ENCODE measurements at regions not wholly inside any gene's neighbourhood (a gene's known extent, or its start where the extent isn't known, plus 50 kb on each side); places are given as distances from the start of the nearest gene placed in this dataset.

DNA sequence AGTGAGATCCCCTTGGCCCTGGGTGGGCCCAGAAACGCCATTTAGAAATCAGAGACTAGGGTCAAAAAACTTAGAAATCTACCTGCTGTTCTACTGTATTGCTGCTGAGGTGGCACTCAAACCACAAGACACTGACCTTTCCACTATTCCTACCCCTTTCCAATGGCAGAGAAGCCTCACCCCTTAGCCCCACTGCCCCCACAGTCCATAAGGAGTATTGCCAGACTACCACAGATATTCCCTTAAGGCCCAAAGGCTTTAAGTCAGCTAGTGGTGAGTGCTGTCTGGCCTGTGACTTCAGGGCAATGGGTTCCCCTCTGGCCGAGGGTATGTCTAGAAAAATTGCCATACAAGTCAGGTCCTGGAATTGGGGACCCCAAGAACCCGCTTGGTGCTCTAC, 656.1 kb downstream of the COL12A1 start:
- H3K9ac ChIP-seq (ENCODE audit: insufficient read depth in 1 of 2, low read depth in 2 of 2, low read length in 2 of 2) = no peak overlapping the region
- H3K4me2 ChIP-seq (ENCODE audit: insufficient read depth, low read length) = no peak overlapping the region
- intact Hi-C loops (cut with micrococcal nuclease) = no loop called here
- H3K27me3 ChIP-seq (ENCODE audit: control insufficient read depth in 2 of 2, insufficient read depth in 2 of 2, low read length in 2 of 2) = no peaks in the 10 kb centered on the region
- ATAC-seq (no peak), FAIRE-seq (no peak), DNase-seq (ENCODE audit: extremely low read depth in 1 of 4, low spot score in 3 of 4) (no peak)
- no peaks in the 10 kb centered on the region for H4K20me1 ChIP-seq (replicated peaks; ENCODE audit: control insufficient read depth, insufficient read depth, low read length)
- no TSS peak for BruUV-seq (replicated peaks)
- no peak overlapping the region for H3K27ac ChIP-seq (ENCODE audit: extremely low read depth, low read depth, low read length)
- in situ Hi-C loops (cut with MboI) = no loop called here
- TF ChIP-seq ATF7 (IDR thresholded peaks at IDR 0.05) = no peak
- TF ChIP-seq SMAD4 (CRISPR knock-in tag; conservative IDR thresholded peaks at IDR 0.05) = no peak
- 0% methylated on average over 3 of the region's 3 CpGs for WGBS (ENCODE audit: insufficient coverage, low coverage, missing lambda C conversion rate)
- no peaks in the 10 kb centered on the region for H3K4me1 ChIP-seq (replicated peaks in 1 of 2; ENCODE audit: control insufficient read depth in 2 of 2, insufficient read depth in 2 of 2, low read length in 2 of 2)
- POLR2A ChIA-PET = interaction anchor here (1.2 kb wide), 1 partner anchor 12 kb away, joined by 3 read pairs; no protein-coding TSS in a partner anchor
- no peaks in the 10 kb centered on the region for H3K9me1 ChIP-seq (ENCODE audit: control insufficient read depth, insufficient read depth, low read length)
- H3K9me3 ChIP-seq (replicated peaks; ENCODE audit: control insufficient read depth, insufficient read depth, low read depth, low read length) = no peaks in the 10 kb centered on the region
- H3K79me2 ChIP-seq (ENCODE audit: control insufficient read depth, insufficient read depth, low read length) = no peaks in the 10 kb centered on the region
- no peak overlapping the region for H3K4me3 ChIP-seq
- no peak overlapping the region for H2AFZ ChIP-seq (ENCODE audit: low read depth, low read length)
- no peaks in the 10 kb centered on the region for H3K36me3 ChIP-seq (ENCODE audit: control insufficient read depth, insufficient read depth, low read length)
- CTCF ChIA-PET (ENCODE audit: low intra/inter-chr PET ratio) = no interaction called here

- Histone ChIP-seq H3K9ac (ENCODE audit: insufficient read depth in 1 of 2, low read depth in 2 of 2, low read length in 2 of 2) (no peak overlapping the region), H3K4me3 (no peak overlapping the region), H3K9me1 (ENCODE audit: control insufficient read depth, insufficient read depth, low read length) (no peaks in the 10 kb centered on the region), H3K27me3 (ENCODE audit: control insufficient read depth in 2 of 2, insufficient read depth in 2 of 2, low read length in 2 of 2) (no peaks in the 10 kb centered on the region), H2AFZ (ENCODE audit: low read depth, low read length) (no peak overlapping the region), H3K27ac (ENCODE audit: extremely low read depth, low read depth, low read length) (no peak overlapping the region), H4K20me1 (replicated peaks; ENCODE audit: control insufficient read depth, insufficient read depth, low read length) (no peaks in the 10 kb centered on the region), H3K4me1 (replicated peaks in 1 of 2; ENCODE audit: control insufficient read depth in 2 of 2, insufficient read depth in 2 of 2, low read length in 2 of 2) (no peaks in the 10 kb centered on the region), H3K9me3 (replicated peaks; ENCODE audit: control insufficient read depth, insufficient read depth, low read depth, low read length) (no peaks in the 10 kb centered on the region), H3K79me2 (ENCODE audit: control insufficient read depth, insufficient read depth, low read length) (no peaks in the 10 kb centered on the region), H3K4me2 (ENCODE audit: insufficient read depth, low read length) (no peak overlapping the region), H3K36me3 (ENCODE audit: control insufficient read depth, insufficient read depth, low read length) (no peaks in the 10 kb centered on the region)
- no peak for TF ChIP-seq CREBBP (IDR thresholded peaks at IDR 0.05; ENCODE audit: low read depth, low read length)
- no peak for TF ChIP-seq CEBPB (tag; IDR thresholded peaks at IDR 0.05)
- no peak for TF ChIP-seq ZC3H4 (CRISPR knock-in tag; IDR thresholded peaks at IDR 0.05; ENCODE audit: borderline replicate concordance)
- TF ChIP-seq ZNF41 (CRISPR knock-in tag; conservative IDR thresholded peaks at IDR 0.05) = no peak
- no peak for TF ChIP-seq CEBPG (CRISPR knock-in tag; IDR thresholded peaks at IDR 0.05)
- no peak for TF ChIP-seq CEBPG (tag; conservative IDR thresholded peaks at IDR 0.05 in 1 of 2, IDR thresholded peaks at IDR 0.05 in 1 of 2)
- no peak for TF ChIP-seq PTRF (tag; IDR thresholded peaks at IDR 0.05)
- TF ChIP-seq ZBTB34 (CRISPR knock-in tag; IDR thresholded peaks at IDR 0.05) = no peak
- TF ChIP-seq, protein P1, sequence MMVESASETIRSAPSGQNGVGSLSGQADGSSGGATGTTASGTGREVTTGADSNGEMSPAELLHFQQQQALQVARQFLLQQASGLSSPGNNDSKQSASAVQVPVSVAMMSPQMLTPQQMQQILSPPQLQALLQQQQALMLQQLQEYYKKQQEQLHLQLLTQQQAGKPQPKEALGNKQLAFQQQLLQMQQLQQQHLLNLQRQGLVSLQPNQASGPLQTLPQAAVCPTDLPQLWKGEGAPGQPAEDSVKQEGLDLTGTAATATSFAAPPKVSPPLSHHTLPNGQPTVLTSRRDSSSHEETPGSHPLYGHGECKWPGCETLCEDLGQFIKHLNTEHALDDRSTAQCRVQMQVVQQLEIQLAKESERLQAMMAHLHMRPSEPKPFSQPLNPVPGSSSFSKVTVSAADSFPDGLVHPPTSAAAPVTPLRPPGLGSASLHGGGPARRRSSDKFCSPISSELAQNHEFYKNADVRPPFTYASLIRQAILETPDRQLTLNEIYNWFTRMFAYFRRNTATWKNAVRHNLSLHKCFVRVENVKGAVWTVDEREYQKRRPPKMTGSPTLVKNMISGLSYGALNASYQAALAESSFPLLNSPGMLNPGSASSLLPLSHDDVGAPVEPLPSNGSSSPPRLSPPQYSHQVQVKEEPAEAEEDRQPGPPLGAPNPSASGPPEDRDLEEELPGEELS (CRISPR knock-in tag; IDR thresholded peaks at IDR 0.05; ENCODE audit: borderline replicate concordance) = no peak
- WGBS (ENCODE audit: insufficient coverage, low coverage, missing lambda C conversion rate) = 0% methylated on average over 2 of the region's 2 CpGs
- intact Hi-C loops (cut with micrococcal nuclease) = no loop called here
- POLR2A ChIA-PET = no interaction called here
- CTCF ChIA-PET (ENCODE audit: low intra/inter-chr PET ratio) = no interaction called here
- FAIRE-seq = no peak
- DNase-seq (ENCODE audit: extremely low read depth in 1 of 4, low spot score in 3 of 4) = no peak
- in situ Hi-C loops (cut with MboI) = no loop called here
- BruUV-seq (replicated peaks) = no TSS peak
- ATAC-seq = no peak
Measured at GRCh38 chr6:74534465-74535211, 671.2 kb downstream of the COL12A1 start.

Measured in K562 (cell line).